ENCODE measurements at regions not wholly inside any gene's neighbourhood (a gene's known extent, or its start where the extent isn't known, plus 50 kb on each side); places are given as distances from the start of the nearest gene placed in this dataset.
A peak's percentile ranks its signal among the peaks of the same experiment; 100 is the strongest.
"Not testable (repeated sequence)": the region's sequence is repeated elsewhere in the genome, so short reads cannot be mapped to it uniquely, and the experiment has no call there.

DNA sequence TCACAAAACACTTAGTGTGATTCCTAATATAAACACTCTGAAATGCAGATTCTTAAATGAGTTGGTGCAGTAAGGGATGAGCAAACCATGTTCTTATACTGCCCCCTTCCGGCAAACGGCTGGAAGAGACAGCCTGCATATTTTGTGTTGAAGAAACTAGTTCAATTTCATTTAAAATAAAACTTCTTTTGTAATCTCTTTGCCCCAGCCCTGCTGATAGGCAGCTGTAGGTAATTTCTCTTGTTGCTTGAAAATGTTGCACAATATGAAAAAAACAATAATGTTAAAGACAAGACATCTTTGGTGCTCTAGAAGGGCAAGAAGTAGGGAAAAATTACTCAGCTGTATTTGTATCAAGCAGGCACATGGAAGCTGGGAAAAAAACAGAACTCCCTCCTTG is 89.7 kb upstream of the CCNG1 start:
- Mint-ChIP-seq H3K27me3 (no peaks in the 10 kb centered on the region), H3K4me3 (no peak overlapping the region), H3K36me3 (no peaks in the 10 kb centered on the region), H3K9me3 (no peaks in the 10 kb centered on the region), H3K4me1 (no peaks in the 10 kb centered on the region), H3K27ac (no peak overlapping the region)
- DNase-seq: peak; percentile 63
- CTCF ChIA-PET: interaction anchor here (0.6 to 5.0 kb wide), 9 partner anchors 34 to 1802 kb away, joined by 3 to 30 read pairs (median 3); no protein-coding TSS in a partner anchor

DNA sequence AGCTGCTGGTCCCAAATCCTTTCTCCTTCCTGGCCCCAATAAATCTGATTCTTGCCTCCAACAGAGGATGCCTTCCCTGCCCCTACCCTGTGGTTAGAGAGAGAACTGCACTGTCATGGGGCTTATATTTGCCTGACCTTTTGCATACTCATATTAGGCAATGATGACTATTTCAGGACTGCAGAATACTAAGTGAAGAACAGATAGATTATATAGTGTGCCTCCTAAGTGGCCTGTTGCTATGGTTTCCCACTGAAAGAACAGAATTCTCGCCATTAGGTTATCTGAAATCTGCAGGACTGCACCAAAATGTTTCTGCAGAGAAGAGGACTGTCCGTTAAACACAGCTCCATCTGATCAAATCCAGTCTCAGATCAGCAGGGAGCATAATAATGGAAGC is 87.3 kb upstream of the CCNG1 start:
- Mint-ChIP-seq H3K4me3 (no peak overlapping the region), H3K36me3 (no peaks in the 10 kb centered on the region), H3K27me3 (no peaks in the 10 kb centered on the region), H3K4me1 (no peaks in the 10 kb centered on the region), H3K27ac (no peak overlapping the region), H3K9me3 (no peaks in the 10 kb centered on the region)
- CTCF ChIA-PET: interaction anchor here (0.7 to 5.0 kb wide), 3 partner anchors 44 to 1805 kb away, joined by 3 to 30 read pairs (median 6); no protein-coding TSS in a partner anchor
- DNase-seq: no peak

DNA sequence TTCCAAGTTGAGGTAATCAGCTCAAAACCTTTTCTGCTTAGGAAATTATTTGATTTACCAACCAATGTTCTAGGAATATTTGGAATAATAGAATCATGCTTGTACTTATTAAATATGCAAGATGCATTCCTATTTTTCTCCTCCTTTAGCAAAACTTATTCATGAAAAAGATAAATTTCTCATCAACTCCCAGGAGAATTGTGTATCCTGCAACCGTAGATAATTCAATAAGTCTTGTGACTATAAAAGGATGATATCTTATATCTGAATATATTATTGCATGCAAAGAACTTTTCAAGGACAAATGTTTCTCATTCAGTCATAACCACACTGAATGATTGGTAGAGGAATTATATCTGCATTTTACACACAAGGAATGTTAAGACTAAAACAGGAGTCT is 84.9 kb upstream of the CCNG1 start:
- Mint-ChIP-seq H3K36me3 (no peaks in the 10 kb centered on the region), H3K27me3 (no peaks in the 10 kb centered on the region), H3K4me3 (no peak overlapping the region), H3K9me3 (no peaks in the 10 kb centered on the region), H3K27ac (no peak overlapping the region), H3K4me1 (no peaks in the 10 kb centered on the region)
- CTCF ChIA-PET: no interaction called here
- DNase-seq: no peak

DNA sequence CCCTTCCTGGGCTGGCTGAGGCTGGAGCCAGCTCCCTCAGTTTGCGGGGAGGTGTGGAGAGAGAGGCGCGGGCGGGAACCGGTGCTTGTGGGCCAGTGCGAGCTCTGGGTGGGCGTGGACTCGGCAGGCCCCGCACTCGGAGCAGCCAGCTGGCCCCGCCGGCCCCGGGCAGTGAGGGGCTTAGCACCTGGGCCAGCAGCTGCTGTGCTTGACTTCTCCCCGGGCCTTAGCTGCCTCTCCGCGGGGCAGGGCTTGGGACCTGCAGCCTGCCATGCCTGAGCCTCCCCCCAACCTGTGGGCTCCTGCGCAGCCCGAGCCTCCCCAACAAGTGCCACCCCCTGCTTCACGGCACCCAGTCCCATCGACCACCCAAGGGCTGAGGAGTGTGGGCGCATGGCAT is 81.6 kb upstream of the CCNG1 start:
- H3K27me3 Mint-ChIP-seq, H3K9me3 Mint-ChIP-seq, H3K27ac Mint-ChIP-seq, H3K36me3 Mint-ChIP-seq, DNase-seq, H3K4me1 Mint-ChIP-seq, H3K4me3 Mint-ChIP-seq: not testable (repeated sequence)
- CTCF ChIA-PET: interaction anchor here (1.0 kb wide), 1 partner anchor 10 kb away, joined by 3 read pairs; no protein-coding TSS in a partner anchor

DNA sequence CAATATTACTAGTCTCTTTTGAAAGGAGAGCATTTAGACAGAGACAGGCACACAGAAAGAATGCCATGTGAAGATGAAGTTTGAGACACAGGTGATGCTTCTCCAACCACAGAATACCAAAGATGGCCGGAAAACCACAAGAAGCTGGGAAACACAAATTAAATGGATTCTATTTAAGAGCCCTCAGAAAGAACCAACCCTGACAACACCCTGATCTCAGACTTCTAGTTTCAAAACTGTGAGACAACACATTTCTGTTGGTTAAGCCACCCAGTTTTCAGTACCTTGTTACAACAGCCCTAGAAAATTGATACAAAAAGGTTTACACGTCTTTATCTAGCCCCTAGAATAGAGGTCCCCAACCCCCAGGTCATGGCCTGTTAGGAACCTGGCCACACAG is 79.8 kb upstream of the CCNG1 start:
- DNase-seq: no peak

DNA sequence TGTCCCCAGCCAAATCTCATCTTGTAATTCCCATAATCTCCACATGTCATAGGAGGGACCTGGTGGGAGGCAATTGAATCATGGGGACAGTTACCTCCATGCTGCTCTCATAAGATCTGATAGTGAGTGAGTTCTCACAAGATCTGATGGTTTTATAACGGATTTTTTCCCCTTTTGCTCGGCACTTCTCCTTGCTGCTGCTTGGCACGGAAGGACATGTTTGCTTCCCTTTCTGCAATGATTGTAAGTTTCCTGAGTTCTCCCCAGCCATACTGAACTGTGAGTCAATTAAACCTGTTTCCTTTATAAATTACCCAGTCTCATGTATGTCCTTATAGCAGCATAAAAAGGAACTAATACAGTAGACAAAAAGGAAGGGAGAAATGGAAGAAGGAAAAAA is 76.7 kb upstream of the CCNG1 start:
- no peaks in the 10 kb centered on the region for H3K9me3 Mint-ChIP-seq
- H3K36me3 Mint-ChIP-seq: no peaks in the 10 kb centered on the region
- no peak overlapping the region for H3K4me3 Mint-ChIP-seq
- H3K27me3 Mint-ChIP-seq: no peaks in the 10 kb centered on the region
- CTCF ChIA-PET: no interaction called here
- H3K4me1 Mint-ChIP-seq: no peaks in the 10 kb centered on the region
- H3K27ac Mint-ChIP-seq: no peak overlapping the region
- no peak for DNase-seq

More for the DNA sequence above, 79.8 kb upstream of the CCNG1 start:
- H3K4me1 Mint-ChIP-seq: no peaks in the 10 kb centered on the region
- no peaks in the 10 kb centered on the region for H3K27me3 Mint-ChIP-seq
- no peak overlapping the region for H3K27ac Mint-ChIP-seq
- CTCF ChIA-PET: no interaction called here
- H3K4me3 Mint-ChIP-seq: no peak overlapping the region
- no peaks in the 10 kb centered on the region for H3K9me3 Mint-ChIP-seq
- H3K36me3 Mint-ChIP-seq: no peaks in the 10 kb centered on the region

DNA sequence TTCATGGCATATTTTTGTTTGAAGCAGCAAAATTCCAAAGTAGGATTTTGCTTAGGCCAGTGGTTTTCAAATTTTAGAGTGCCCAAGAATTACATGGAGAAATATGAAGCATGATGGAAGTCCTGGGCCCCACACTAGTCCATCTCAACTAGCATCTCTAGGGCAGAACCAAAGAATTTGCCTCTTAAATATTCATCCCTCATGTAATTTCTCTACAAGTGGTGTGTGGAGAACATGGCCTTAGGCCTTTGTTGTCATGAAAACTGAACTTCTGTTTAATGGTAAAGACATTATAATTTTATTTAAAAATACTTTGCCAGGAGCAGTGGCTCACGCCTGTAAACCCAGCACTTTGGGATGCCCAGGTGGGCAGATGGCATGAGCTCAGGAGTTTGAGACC is 75.9 kb upstream of the CCNG1 start:
- no peaks in the 10 kb centered on the region for H3K4me1 Mint-ChIP-seq
- no peak for DNase-seq
- no peak overlapping the region for H3K27ac Mint-ChIP-seq
- no peaks in the 10 kb centered on the region for H3K27me3 Mint-ChIP-seq
- H3K4me3 Mint-ChIP-seq: no peak overlapping the region
- H3K9me3 Mint-ChIP-seq: no peaks in the 10 kb centered on the region
- H3K36me3 Mint-ChIP-seq: no peaks in the 10 kb centered on the region
- CTCF ChIA-PET: no interaction called here

DNA sequence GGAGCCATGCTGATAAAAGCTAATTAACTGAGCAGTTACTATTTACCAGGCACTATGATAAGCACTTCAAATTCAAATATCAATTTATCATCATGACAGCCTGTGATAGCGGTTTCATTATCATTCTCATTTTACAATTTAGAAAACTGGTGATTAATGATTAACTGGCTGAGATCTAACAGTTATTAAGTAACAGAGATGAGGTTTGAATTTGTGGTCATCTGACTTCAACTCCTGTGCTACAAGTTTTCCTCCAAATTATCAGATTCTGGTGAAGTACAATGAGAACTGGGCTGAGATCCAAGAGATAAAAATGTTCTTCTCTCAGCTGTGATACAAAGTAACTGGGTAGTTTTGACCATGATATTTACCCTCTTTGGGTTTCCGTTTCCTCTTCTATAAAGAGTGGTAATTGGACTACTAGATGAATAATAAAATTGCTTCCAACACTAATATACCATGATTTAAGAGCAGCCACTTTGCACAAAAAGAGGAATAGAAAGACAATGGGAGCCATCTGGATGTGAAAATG is 74.5 kb upstream of the CCNG1 start:
- Mint-ChIP-seq H3K4me3 (no peak overlapping the region), H3K4me1 (no peaks in the 10 kb centered on the region), H3K27ac (no peak overlapping the region), H3K36me3 (no peaks in the 10 kb centered on the region), H3K9me3 (no peaks in the 10 kb centered on the region), H3K27me3 (no peaks in the 10 kb centered on the region)
- DNase-seq: no peak
- CTCF ChIA-PET: interaction anchor here (1.1 kb wide), 1 partner anchor 46 kb away, joined by 3 read pairs; no protein-coding TSS in a partner anchor

DNA sequence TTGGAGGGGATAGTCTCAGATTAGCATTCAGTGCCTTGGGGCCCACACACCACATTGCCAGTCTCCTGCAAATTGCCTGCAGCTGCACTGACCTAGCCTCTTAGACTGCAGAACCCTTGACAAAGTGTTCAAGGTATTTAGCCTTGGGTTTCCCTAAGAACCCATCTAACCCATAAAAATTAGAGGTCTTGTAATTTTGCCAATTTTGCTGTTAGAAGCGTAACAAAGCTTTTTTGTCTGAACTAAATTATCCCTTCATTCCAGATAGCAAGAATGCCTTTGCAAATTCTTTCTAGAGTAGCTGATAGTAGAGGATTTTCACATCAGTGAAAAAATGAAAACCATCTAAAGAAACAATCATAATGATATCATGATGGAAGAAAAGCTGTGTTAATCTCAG is 74.0 kb upstream of the CCNG1 start:
- H3K4me1 Mint-ChIP-seq: no peaks in the 10 kb centered on the region
- H3K27me3 Mint-ChIP-seq: no peaks in the 10 kb centered on the region
- no peaks in the 10 kb centered on the region for H3K36me3 Mint-ChIP-seq
- no peak overlapping the region for H3K4me3 Mint-ChIP-seq
- no peaks in the 10 kb centered on the region for H3K9me3 Mint-ChIP-seq
- CTCF ChIA-PET: interaction anchor here (1.1 kb wide), 1 partner anchor 46 kb away, joined by 3 read pairs; no protein-coding TSS in a partner anchor
- no peak overlapping the region for H3K27ac Mint-ChIP-seq
- no peak for DNase-seq

DNA sequence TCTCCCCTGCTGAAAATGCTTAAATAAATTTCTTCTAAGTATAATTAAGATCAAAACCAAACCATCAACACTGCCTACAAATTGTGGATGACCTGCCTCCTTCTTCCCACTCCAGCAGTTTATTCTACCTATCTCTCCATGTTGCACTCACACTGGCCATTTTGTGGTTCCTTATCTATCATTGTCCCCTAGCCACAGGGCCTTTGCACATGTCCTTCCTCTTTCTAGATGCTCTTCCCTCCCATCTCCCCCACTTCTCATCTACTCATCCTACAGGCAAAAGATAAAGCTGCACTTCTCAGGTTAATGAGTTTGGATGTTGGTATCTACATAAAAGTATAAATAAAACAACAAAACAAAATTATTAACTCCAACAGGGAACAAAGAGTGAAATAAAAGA is 70.6 kb upstream of the CCNG1 start:
- Mint-ChIP-seq H3K36me3 (no peaks in the 10 kb centered on the region), H3K9me3 (no peaks in the 10 kb centered on the region), H3K4me1 (no peaks in the 10 kb centered on the region), H3K4me3 (no peak overlapping the region), H3K27ac (no peak overlapping the region), H3K27me3 (no peaks in the 10 kb centered on the region)
- CTCF ChIA-PET: no interaction called here
- DNase-seq: no peak

DNA sequence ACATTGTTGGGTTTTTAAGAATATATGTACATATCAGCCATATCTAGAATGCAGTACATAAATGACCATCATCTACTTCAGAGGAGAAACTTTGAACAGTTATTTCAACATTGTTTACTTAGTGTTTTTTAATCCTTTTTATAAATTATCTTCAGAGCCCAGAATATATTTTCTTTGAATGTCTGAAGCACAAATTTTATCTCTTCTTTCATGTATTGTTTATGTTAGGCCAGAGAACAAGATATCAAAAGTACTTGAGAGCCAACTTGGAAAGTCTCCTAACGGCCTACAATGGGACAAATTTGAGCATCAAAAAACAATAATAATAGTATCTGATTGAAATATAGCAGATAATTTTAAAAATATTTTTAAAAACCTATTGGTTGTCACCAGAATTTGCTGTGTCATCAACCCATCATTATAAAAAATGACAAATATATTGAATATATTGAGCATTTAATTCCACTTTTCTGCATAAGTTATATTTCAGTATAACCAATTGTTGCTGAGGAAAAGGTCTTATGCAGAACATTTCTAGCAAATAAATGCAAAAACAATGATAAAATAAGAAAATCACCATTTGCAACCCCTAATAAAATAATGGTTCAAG is 67.5 kb upstream of the CCNG1 start:
- Mint-ChIP-seq H3K27ac (no peak overlapping the region), H3K4me3 (no peak overlapping the region), H3K4me1 (no peaks in the 10 kb centered on the region), H3K36me3 (no peaks in the 10 kb centered on the region), H3K9me3 (no peaks in the 10 kb centered on the region), H3K27me3 (no peaks in the 10 kb centered on the region)
- no peak for DNase-seq
- CTCF ChIA-PET: no interaction called here

DNA sequence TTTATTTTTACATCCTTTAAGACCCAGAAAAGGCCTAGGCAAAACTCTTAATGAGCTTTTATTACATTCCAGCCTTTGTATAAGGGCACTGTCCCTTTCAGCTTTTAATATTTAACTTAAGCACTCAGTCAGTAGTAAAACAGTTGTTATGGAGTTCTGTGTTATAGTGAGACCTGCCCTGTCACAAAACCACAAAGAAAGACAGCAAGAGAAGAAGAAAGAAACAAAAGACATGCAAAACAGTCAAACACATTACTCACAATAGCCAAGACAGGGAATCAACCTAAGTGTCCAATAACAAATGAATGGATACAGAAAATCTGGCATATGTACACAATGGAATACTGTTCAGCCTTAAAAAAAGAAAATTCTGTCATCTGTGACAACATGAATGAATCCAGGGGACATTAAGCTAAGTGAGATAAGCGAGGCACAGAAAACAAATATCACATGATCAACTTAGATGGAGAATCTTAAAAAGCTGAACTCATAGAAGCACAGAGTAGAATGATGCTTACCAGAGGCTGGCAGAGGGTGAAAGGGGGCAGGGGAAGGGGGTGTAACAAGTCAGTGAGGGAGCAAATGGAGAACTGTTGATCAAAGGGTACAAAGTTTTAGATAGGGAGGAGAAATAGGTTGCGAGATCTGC is 63.8 kb upstream of the CCNG1 start:
- H3K9me3 Mint-ChIP-seq: no peaks in the 10 kb centered on the region
- DNase-seq: no peak
- H3K4me3 Mint-ChIP-seq: no peak overlapping the region
- no peak overlapping the region for H3K27ac Mint-ChIP-seq
- H3K27me3 Mint-ChIP-seq: peaks cover 3% of the 10 kb centered on the region
- CTCF ChIA-PET: no interaction called here
- no peaks in the 10 kb centered on the region for H3K36me3 Mint-ChIP-seq
- no peaks in the 10 kb centered on the region for H3K4me1 Mint-ChIP-seq

DNA sequence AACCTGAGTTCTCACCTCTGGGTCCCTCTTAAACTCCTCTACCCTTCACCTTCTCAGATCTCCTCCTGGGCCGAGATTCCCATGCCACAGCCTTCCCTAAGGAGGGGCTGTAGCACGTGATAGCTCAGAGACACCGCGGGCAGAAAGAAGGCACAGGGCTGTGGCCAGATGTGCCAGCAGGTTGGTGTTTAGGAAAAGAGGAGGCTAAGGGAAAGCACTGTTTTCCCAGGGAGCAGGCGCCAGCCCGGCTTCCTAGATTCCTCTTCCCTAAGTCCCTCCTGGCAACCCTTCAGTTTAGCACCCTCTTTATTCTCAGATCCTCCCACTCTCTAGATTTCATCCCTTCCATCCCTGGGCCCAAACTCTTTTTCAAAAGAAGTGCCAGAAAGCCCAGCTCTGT is 59.4 kb upstream of the CCNG1 start:
- H3K36me3 Mint-ChIP-seq: no peaks in the 10 kb centered on the region

DNA sequence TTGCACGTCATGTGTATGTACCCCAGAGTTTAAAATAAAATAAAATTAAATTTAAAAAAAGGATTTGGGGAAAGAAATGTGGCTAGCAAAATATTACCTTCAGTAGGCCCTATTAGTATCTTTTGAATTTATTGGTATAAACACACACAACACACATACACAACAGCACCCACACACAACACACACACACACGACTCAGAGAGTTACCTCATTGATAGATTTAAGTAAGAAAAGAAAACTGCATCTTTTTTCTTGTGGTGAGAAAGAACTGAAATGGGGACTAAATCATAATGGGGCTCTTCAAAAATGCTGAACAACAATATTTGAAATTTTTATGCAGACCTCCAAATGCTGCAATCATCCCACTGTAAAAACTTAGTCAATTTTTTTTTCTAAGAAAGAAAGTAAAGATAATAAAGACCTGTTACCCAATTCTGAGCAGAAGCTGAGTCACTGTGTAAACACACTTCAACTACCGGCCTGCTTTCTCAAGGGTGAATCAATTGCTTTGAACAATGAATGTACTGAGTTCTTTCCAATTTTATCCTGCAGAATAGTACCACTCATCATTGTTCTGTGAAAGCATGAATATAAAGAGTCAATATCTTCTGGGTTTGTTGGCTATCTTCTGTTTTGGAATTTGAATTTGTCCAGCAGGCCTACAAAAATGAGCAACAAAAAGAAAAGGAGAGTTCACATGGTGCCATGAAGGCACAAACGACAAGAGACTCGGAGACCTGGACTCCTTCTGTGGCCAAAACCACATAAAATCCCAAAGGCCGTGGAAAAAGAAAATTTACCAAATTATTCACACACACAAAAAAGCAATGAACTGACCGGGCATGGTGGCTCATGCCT is 57.9 kb upstream of the CCNG1 start:
- H3K27ac Mint-ChIP-seq: no peak overlapping the region
- no peaks in the 10 kb centered on the region for H3K9me3 Mint-ChIP-seq
- peaks cover 3% of the 10 kb centered on the region for H3K27me3 Mint-ChIP-seq
- H3K4me3 Mint-ChIP-seq: no peak overlapping the region
- CTCF ChIA-PET: no interaction called here
- no peak for DNase-seq
- no peaks in the 10 kb centered on the region for H3K36me3 Mint-ChIP-seq
- no peaks in the 10 kb centered on the region for H3K4me1 Mint-ChIP-seq

More for the DNA sequence above, 59.4 kb upstream of the CCNG1 start:
- Mint-ChIP-seq H3K27ac (no peak overlapping the region), H3K4me1 (no peaks in the 10 kb centered on the region), H3K27me3 (peaks cover 3% of the 10 kb centered on the region), H3K9me3 (no peaks in the 10 kb centered on the region), H3K4me3 (no peak overlapping the region)
- no peak for DNase-seq
- CTCF ChIA-PET: no interaction called here
